ENCODE measurements at regions not wholly inside any gene's neighbourhood (a gene's known extent, or its start where the extent isn't known, plus 50 kb on each side); places are given as distances from the start of the nearest gene placed in this dataset.

DNA sequence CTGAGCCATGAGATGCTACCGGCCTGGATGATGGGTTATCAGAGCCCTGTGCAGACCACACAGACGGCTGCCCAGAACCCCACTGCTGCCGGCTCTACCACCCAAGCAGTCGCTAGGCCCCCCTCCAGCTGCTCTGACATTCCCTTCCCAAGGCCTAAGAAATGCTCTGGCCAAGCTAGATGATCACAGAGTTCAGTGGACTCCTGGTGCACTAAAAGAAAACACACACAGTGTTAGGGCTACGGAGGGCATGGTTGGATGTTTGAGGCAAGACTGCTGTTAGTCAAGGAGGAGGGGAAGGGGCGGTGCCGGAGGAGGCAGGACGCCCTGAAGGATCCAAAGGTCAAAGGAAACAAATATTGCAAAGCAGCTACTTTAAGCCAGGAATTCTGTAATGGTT is 174.5 kb downstream of the MYCN start:
- no peak overlapping the region for H2BK20ac ChIP-seq (ENCODE audit: low read length)
- CTCF ChIA-PET (ENCODE audit: partially characterized antibody): interaction anchor here (0.6 to 1.6 kb wide), 3 partner anchors 9 to 82 kb away, joined by 3 to 5 read pairs (median 4); no protein-coding TSS in a partner anchor

More for the DNA sequence above, 174.5 kb downstream of the MYCN start:
- peak overlapping the region; percentile 50 for H4K91ac ChIP-seq (replicated peaks; ENCODE audit: insufficient read length, low read length)
- H4K5ac ChIP-seq (ENCODE audit: insufficient read length, low read depth, low read length): no peak overlapping the region
- H2BK120ac ChIP-seq (replicated peaks; ENCODE audit: low read depth, low read length): no peak overlapping the region
- no peak overlapping the region for H3K4ac ChIP-seq (replicated peaks; ENCODE audit: insufficient read length, low read depth, low read length)
- no peak for FAIRE-seq
- peaks cover 11% of the 10 kb centered on the region for H3K23me2 ChIP-seq (ENCODE audit: low read depth, low read length)
- no peak overlapping the region; a peak in 1 of 7 replicates for H3K9ac ChIP-seq (replicated peaks in 1 of 4; ENCODE audit: extremely low read depth in 1 of 4, low read depth in 3 of 4, low read length in 3 of 4)
- 0 out of 2 replicates have a peak overlapping the region, but pooled peaks have one; percentile 40 for H3K18ac ChIP-seq (ENCODE audit: extremely low read depth, low read length)
- no peak overlapping the region for H2AFZ ChIP-seq (ENCODE audit: low read length)
- H3K27ac ChIP-seq (ENCODE audit: low read depth, low read length): no peak overlapping the region
- no peak overlapping the region for H3K14ac ChIP-seq (ENCODE audit: insufficient read length)
- WGBS, 2 experiments (ENCODE audit: extremely low coverage in 1 of 2, insufficient coverage in 1 of 2, insufficient read length in 1 of 2, insufficient replicate concordance in 2 of 2, low coverage in 1 of 2, low lambda C conversion rate in 2 of 2, missing lambda C conversion rate in 1 of 2): 83% methylated on average over 7 of the region's 8 CpGs; no CpG with 5 or more reads in 1 of the 2 experiments
- no peak overlapping the region for H2BK15ac ChIP-seq (ENCODE audit: low read length)
- H2BK12ac ChIP-seq (ENCODE audit: low read depth, low read length): peak overlapping the region; percentile 95; the same call in 1 of the 2 replicates
- H3K4me3 ChIP-seq (ENCODE audit: extremely low read depth in 1 of 4, insufficient read depth in 2 of 4, low read depth in 3 of 4, low read length in 4 of 4): no peak overlapping the region
- peaks cover 0 to 6% (median 4%) of the 10 kb centered on the region in 4 experiments; a peak in 6 of 7 replicates for H3K4me1 ChIP-seq (replicated peaks in 1 of 4; ENCODE audit: control insufficient read depth in 3 of 4, insufficient read depth in 4 of 4, low read length in 3 of 4)
- peak overlapping the region; percentile 46; the same call in 1 of the 2 replicates for H2BK5ac ChIP-seq (ENCODE audit: low read depth, low read length)
- H3K27me3 ChIP-seq (replicated peaks in 1 of 4; ENCODE audit: control insufficient read depth in 3 of 4, extremely low read depth in 1 of 4, insufficient read depth in 3 of 4, low read length in 3 of 4): no peaks in the 10 kb centered on the region; a peak in 1 of 7 replicates
- peaks cover 0 to 7% of the 10 kb centered on the region in 2 experiments for H4K20me1 ChIP-seq (replicated peaks in 1 of 2; ENCODE audit: control insufficient read depth in 1 of 2, insufficient read depth in 2 of 2, low read length in 2 of 2)
- no peak overlapping the region for H2AK5ac ChIP-seq (ENCODE audit: low read depth, low read length)
- no peak overlapping the region for H4K8ac ChIP-seq (ENCODE audit: extremely low read depth, insufficient read depth, low read length)
- H3K56ac ChIP-seq (replicated peaks; ENCODE audit: insufficient read length, low read depth, low read length): no peak overlapping the region
- no peaks in the 10 kb centered on the region for H3K79me2 ChIP-seq (ENCODE audit: control insufficient read depth in 1 of 2, insufficient read depth in 2 of 2, low read length in 2 of 2)
- no peak for TF ChIP-seq RXRA (IDR thresholded peaks at IDR 0.05; ENCODE audit: insufficient read depth, low read depth, low read length)
- TF ChIP-seq KDM4A (IDR thresholded peaks at IDR 0.05; ENCODE audit: low read depth, low read length, severe bottlenecking): no peak
- TF ChIP-seq ZNF274 (IDR thresholded peaks at IDR 0.05; ENCODE audit: borderline replicate concordance, extremely low read depth, low read length): no peak
- no peak for TF ChIP-seq YY1 (IDR thresholded peaks at IDR 0.05; ENCODE audit: low read depth, low read length)
- no peak for TF ChIP-seq CEBPB (IDR thresholded peaks at IDR 0.05; ENCODE audit: low read depth, low read length)
- TF ChIP-seq POLR2AphosphoS5 (IDR thresholded peaks at IDR 0.05; ENCODE audit: low read depth, low read length): no peak
- TF ChIP-seq CREB1 (IDR thresholded peaks at IDR 0.05): no peak
- TF ChIP-seq, protein P1, sequence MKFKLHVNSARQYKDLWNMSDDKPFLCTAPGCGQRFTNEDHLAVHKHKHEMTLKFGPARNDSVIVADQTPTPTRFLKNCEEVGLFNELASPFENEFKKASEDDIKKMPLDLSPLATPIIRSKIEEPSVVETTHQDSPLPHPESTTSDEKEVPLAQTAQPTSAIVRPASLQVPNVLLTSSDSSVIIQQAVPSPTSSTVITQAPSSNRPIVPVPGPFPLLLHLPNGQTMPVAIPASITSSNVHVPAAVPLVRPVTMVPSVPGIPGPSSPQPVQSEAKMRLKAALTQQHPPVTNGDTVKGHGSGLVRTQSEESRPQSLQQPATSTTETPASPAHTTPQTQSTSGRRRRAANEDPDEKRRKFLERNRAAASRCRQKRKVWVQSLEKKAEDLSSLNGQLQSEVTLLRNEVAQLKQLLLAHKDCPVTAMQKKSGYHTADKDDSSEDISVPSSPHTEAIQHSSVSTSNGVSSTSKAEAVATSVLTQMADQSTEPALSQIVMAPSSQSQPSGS (IDR thresholded peaks at IDR 0.05; ENCODE audit: low read length): no peak
- DNase-seq (ENCODE audit: low read depth in 1 of 2, low spot score in 2 of 2): no peak
- no peak overlapping the region for H3K23ac ChIP-seq (ENCODE audit: insufficient read length)
- no peaks in the 10 kb centered on the region for H3K9me3 ChIP-seq (ENCODE audit: insufficient read depth in 2 of 2, low read depth in 1 of 2, low read length in 1 of 2)
- POLR2A ChIA-PET (ENCODE audit: partially characterized antibody): no interaction called here
- H3K36me3 ChIP-seq (ENCODE audit: control insufficient read depth in 2 of 4, insufficient read depth in 4 of 4, low read length in 3 of 4): no peaks in the 10 kb centered on the region
- no peak overlapping the region for H3K4me2 ChIP-seq (ENCODE audit: insufficient read depth in 1 of 2, low read depth in 2 of 2, low read length in 2 of 2)
- H3K79me1 ChIP-seq (ENCODE audit: low read depth, low read length): no peaks in the 10 kb centered on the region

All from H1 (cell line).